Omental fat pad (tissue), 3 donors: ENCODE measurements at regions not wholly inside any gene's neighbourhood (a gene's known extent, or its start where the extent isn't known, plus 50 kb on each side); places are given as distances from the start of the nearest gene placed in this dataset.

Experiments
- ATAC-seq: fragments of 150-250 bp; one replicate; pipeline ENCODE4 v1.9.1; 2016; ENCODE audit warnings: mild to moderate bottlenecking, moderate library complexity; ENCODE audit not compliant: low FRiP score
- DNase-seq: peaks from one replicate; pipeline ENCODE4 v3.0.0-alpha.2; 2019; ENCODE audit warnings: low spot score
- CTCF ChIP-seq, 3 donors: fragments of 450-650 bp; IDR thresholded peaks; one replicate each; pipeline ENCODE4 v1.5.1; 2016 to 2017; ENCODE audit warnings: antibody characterized with exemption in 3 of 3, mild to moderate bottlenecking in 3 of 3, moderate library complexity in 2 of 3

- TF ChIP-seq CTCF (IDR thresholded peaks at IDR 0.05): no peak
- no peak for ATAC-seq
Measured at GRCh38 chr3:19063936-19064335, 84.4 kb upstream of the KCNH8 start.

GRCh38 chr3:19060404-19060803 lies 87.9 kb upstream of the KCNH8 start:
- TF ChIP-seq CTCF (IDR thresholded peaks at IDR 0.05): no peak
- no peak for DNase-seq
- ATAC-seq: no peak

More at GRCh38 chr3:19063936-19064335, 84.4 kb upstream of the KCNH8 start:
- DNase-seq: no peak

- ATAC-seq: no peak
- no peak for DNase-seq
- no peak for TF ChIP-seq CTCF (IDR thresholded peaks at IDR 0.05)
Measured at GRCh38 chr3:19052874-19053273, 95.4 kb upstream of the KCNH8 start.

GRCh38 chr3:19046440-19046839 lies 101.9 kb upstream of the KCNH8 start:
- ATAC-seq (no peak), DNase-seq (no peak)
- no peak for TF ChIP-seq CTCF (IDR thresholded peaks at IDR 0.05)

- DNase-seq: no peak
- no peak for ATAC-seq
- no peak for TF ChIP-seq CTCF (IDR thresholded peaks at IDR 0.05)
Measured at GRCh38 chr3:19030522-19030839, 117.8 kb upstream of the KCNH8 start.

- ATAC-seq (no peak), DNase-seq (no peak)
- no peak for TF ChIP-seq CTCF (IDR thresholded peaks at IDR 0.05)
Measured at GRCh38 chr3:19029837-19030521, 118.3 kb upstream of the KCNH8 start.

- ATAC-seq (no peak), DNase-seq (no peak)
- no peak for TF ChIP-seq CTCF (IDR thresholded peaks at IDR 0.05)
Measured at GRCh38 chr3:19025441-19025840, 122.9 kb upstream of the KCNH8 start.
